Stimulated activated CD4-positive, alpha-beta T cell treated with anti-CD3 and anti-CD28 coated beads, Interleukin-15, amount 100 ng/mL, for 48 hours (primary cell): ENCODE measurements at regions not wholly inside any gene's neighbourhood (a gene's known extent, or its start where the extent isn't known, plus 50 kb on each side); places are given as distances from the start of the nearest gene placed in this dataset.

Experiments
- DNase-seq, 2 donors: peaks; one replicate each; pipeline ENCODE4 v3.0.0-alpha.2; 2020; ENCODE audit warnings: low read depth in 2 of 2

GRCh38 chr5:35430381-35431162, 187.1 kb upstream of the SPEF2 start:
- no peak for DNase-seq

DNA sequence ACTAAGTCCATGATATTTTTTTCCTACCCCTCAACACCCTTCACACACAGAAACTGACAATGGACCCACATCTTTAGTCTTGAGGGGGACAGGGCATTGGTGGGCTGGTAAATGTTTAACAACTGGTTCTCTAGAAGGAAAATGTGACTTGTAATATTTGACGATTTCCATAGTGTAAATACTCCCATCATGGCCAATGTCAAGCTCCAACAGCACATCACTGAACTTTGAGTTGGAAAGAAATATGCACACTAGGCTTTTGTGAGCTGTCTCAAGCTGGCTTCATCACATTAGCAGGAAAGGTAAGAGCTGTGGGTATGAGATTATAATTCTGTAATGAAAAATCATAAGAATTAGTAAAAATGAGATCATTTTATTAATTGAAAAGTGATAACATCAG, 189.9 kb upstream of the PRLR start:
- no peak for DNase-seq

DNA sequence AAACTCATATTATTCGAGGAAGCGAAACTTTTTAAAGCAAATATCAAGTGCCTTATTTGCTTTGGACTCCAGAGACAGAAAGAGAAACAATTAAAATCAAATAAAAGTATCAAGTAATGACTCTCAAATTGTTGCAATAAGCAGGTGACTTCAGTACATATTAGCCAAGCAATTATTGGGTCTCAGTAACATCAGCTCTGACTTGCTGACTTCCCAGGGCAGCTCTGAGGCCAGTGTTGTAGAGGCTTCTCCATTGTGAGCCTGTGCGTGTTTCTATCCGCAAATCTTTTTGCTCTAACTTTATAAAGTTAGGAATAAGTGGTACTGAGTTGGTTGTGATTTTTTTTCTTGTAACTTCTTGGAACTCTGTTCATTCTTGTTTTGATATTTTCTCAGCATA, 186.8 kb upstream of the PRLR start:
- DNase-seq, result no peak

GRCh38 chr5:35416217-35416988, 186.1 kb upstream of the PRLR start:
- DNase-seq, result no peak

- DNase-seq, result no peak
Measured at GRCh38 chr5:35415309-35415708, 185.0 kb upstream of the PRLR start.

GRCh38 chr5:35409361-35409760, 179.1 kb upstream of the PRLR start:
- no peak for DNase-seq

- DNase-seq, result no peak
Measured at GRCh38 chr5:35408146-35408545, 177.9 kb upstream of the PRLR start.

- DNase-seq, result no peak
Measured at GRCh38 chr5:35407697-35408096, 177.4 kb upstream of the PRLR start.

DNA sequence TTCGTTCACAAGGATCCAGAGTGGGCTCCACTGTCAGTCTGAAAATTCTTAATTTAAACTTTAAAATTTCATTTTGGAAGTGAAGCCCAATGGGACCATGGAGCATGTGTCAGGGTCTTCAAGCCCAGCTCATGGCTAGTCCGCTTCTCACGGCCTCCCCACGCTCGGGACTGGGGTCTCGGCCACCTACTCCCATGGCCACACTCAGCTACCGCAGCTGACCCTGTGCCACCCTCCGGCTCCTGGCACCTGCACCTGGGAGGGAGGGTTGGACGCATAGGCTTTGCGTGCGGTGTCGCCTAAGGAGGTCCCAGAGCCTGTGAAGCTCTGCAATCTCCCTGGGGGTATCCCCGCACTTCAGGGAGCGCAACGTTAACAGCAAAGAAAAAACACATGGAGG, 175.7 kb upstream of the PRLR start:
- no peak for DNase-seq

GRCh38 chr5:35404701-35405100, 174.4 kb upstream of the PRLR start:
- no peak for DNase-seq

GRCh38 chr5:35393901-35394300, 163.6 kb upstream of the PRLR start:
- DNase-seq, result no peak

DNA sequence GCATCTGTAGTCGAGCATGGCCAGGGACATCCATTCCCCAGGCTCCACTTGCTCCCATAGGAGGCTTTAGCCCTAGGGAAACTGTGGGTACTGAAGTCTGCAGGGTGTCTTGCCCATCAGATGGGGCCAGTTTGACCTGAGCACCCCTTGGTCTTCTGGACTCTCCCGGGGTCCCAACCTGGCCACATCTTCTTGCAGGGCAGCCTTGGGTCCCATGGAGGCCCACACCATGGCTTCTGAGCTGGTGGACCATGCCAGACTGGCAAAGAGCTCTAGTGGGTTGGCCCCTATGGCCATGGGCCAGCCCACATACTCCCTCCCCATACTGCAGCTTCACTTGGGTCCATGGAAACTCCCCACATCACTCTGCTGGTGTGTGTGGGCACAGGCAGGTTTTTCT, 154.4 kb upstream of the PRLR start:
- DNase-seq, result no peak

DNA sequence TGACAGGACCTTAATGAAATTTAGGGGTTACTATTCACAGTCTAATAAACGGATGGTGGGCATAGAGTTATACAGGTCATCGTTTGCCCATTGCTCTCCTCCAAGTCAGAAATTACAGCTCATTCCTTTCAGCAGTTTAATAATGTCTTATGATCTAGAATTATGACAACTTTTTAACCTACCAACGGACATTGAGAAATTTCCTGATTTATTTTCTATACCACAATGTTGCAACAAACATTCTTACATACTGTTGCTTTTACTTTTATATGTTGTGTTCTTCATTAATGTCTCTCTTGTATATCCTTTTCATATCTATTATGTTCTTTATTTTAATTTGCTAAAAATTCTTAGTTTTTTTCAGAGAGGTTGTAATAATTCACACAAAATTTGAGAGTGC, 152.8 kb upstream of the PRLR start:
- DNase-seq, result no peak

GRCh38 chr5:35377653-35378052, 147.4 kb upstream of the PRLR start:
- DNase-seq, result no peak

DNA sequence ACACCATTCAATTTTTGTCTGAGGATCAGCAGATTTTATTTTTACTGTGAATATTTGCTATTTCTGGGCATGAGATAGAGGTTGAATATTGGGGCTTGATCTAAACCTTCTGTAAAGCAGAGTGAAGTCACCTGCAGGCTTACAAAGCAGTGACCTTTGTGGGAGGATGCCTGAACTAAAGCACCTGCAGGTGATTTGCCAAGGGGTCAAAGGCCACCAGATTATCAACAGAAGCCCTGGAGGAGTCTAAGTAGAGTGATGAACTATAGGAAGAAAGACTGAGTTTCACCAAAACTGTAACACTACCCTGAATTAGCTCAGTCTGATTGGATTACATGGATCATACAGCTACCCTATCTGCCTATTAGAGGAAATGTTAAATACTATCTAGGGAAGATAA, 144.3 kb upstream of the PRLR start:
- no peak for DNase-seq

DNA sequence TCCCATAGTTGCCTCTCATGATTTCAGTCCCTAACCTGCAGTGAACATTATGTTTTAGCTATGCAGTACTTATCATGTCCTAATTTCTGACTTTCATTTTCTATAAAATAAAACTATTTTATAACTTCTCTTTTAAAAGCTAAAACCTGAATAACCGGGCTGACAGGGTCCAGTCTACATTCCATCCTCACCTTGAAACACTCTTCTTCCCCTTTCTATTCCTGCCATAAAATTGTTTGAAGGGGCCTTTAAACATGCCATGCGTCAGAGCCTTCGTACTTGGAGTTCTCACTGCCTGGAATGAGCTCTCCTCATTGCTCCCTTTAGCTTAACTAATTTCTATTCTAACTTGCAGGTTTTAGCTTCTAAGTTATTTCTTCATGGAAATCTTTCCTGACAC, 143.0 kb upstream of the PRLR start:
- DNase-seq, result no peak

GRCh38 chr5:35372482-35372881, 142.2 kb upstream of the PRLR start:
- no peak for DNase-seq

DNA sequence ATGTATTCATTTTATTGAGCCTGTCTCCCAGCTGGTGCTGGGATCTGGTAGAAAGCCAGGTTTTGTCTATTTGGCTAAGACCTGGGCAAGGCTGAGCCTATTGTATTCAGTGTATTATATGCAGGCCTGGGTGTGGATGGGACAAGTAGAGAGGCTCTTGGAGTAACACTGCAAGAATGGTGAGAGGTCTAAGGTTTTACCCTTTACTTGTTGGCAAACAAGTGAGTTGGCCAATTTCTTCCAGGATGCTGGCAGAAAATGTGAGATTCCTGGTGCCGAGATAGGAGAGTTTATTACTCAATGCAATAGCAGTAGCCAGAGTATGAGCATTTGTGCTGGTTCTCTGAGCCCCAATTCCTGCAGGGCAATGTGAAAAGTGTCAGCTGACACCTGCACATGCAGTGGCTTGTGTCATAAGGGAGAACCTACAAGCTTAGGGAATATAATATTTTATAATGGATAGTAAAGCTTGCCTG, 141.7 kb upstream of the PRLR start:
- DNase-seq, result no peak

DNA sequence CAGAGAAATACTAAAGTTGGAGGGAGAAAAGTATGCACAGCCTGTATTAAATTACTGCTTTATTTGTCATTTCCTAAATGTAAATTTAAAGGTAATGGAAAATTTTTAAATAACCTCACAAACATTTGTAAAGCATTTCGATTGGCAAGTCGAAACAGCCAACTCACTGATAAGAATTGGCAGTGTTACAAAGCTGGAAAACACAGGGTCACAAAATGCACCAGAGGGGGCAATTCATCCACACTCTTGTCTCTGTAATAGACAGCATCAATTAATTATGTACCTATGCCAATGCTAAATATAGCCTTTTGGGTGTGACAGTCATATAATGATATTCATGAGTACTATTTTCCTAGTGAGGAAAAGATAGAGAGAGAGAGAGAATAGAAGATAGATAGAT, 140.6 kb upstream of the PRLR start:
- DNase-seq, result no peak

GRCh38 chr5:35369965-35370790, 139.9 kb upstream of the PRLR start:
- no peak for DNase-seq

DNA sequence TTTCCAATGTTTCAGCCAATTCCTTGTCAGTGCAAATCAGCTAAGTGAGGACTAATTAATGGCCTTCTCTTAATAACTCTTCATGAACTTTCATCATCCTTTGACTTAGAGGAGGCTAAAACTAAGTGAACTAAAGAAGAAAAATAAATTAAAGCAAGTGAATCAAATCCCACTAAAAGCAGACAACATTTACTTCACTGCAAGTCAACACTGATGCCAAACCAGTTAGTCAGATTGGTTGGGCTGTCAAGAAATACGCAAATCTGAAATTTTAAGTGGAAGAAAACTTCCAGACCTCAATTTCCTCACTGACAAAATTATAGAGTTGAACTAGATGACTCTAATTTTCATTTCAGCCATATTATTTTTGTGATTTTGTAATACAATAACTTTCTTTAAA, 137.2 kb upstream of the PRLR start:
- no peak for DNase-seq

DNA sequence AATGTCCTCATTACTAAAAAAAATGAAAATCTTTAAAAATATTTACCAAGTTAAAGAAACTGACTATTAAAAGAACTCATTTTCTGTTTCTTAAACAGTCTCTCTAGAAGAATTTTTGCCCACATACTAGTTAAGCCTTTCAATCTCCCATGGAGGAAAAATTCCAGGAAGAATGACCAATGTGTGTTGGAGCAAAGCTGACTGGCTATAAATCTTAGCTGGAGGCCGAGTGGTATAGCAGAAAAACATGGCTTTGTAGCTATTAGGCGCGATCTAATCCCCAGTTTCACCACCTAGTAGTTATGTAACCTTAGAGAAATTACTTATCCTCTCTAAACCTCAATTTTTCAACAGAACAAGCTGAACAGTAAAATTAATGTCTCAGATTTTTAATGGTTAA, 135.5 kb upstream of the PRLR start:
- DNase-seq, result no peak
